ENCODE measurements at regions not wholly inside any gene's neighbourhood (a gene's known extent, or its start where the extent isn't known, plus 50 kb on each side); places are given as distances from the start of the nearest gene placed in this dataset.

DNA sequence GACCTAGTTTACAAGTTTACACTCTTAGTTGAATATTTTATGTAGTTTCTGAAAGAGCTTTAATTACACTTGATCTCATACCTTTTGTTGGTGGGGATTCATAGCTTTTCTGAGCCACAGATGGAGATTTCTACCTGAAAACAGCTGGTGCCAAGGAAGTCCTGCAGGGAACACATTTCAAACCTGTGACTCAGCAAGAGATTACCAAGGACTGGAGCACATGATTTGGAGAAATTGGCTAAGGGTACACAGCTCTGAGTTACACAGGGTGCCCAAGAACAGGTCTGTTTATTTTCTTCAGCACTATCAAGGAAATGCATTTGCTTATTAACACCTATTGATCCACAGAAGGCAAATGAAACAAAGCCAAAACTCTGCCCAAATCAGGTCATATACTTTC, 691.5 kb downstream of the KCTD8 start:
- no peak for TF ChIP-seq KAT2A (conservative IDR thresholded peaks at IDR 0.05; ENCODE audit: control insufficient read depth, low read depth, low read length)
- TF ChIP-seq NRF1 (conservative IDR thresholded peaks at IDR 0.05; ENCODE audit: low read depth, low read length): no peak
- TF ChIP-seq, protein P1, sequence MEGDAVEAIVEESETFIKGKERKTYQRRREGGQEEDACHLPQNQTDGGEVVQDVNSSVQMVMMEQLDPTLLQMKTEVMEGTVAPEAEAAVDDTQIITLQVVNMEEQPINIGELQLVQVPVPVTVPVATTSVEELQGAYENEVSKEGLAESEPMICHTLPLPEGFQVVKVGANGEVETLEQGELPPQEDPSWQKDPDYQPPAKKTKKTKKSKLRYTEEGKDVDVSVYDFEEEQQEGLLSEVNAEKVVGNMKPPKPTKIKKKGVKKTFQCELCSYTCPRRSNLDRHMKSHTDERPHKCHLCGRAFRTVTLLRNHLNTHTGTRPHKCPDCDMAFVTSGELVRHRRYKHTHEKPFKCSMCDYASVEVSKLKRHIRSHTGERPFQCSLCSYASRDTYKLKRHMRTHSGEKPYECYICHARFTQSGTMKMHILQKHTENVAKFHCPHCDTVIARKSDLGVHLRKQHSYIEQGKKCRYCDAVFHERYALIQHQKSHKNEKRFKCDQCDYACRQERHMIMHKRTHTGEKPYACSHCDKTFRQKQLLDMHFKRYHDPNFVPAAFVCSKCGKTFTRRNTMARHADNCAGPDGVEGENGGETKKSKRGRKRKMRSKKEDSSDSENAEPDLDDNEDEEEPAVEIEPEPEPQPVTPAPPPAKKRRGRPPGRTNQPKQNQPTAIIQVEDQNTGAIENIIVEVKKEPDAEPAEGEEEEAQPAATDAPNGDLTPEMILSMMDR (IDR thresholded peaks at IDR 0.05 in 2 of 3, conservative IDR thresholded peaks at IDR 0.05 in 1 of 3; ENCODE audit: control insufficient read depth in 2 of 3, extremely low read depth in 1 of 3, insufficient read depth in 1 of 3, low read depth in 3 of 3, low read length in 3 of 3): no peak
- TF ChIP-seq, protein P2, sequence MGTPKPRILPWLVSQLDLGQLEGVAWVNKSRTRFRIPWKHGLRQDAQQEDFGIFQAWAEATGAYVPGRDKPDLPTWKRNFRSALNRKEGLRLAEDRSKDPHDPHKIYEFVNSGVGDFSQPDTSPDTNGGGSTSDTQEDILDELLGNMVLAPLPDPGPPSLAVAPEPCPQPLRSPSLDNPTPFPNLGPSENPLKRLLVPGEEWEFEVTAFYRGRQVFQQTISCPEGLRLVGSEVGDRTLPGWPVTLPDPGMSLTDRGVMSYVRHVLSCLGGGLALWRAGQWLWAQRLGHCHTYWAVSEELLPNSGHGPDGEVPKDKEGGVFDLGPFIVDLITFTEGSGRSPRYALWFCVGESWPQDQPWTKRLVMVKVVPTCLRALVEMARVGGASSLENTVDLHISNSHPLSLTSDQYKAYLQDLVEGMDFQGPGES (IDR thresholded peaks at IDR 0.05): no peak
- no peak for TF ChIP-seq RBBP5 (conservative IDR thresholded peaks at IDR 0.05)
- no peak for TF ChIP-seq MTA2 (IDR thresholded peaks at IDR 0.05; ENCODE audit: low read depth)
- TF ChIP-seq POLR2AphosphoS5 (IDR thresholded peaks at IDR 0.05; ENCODE audit: low read length): no peak
- TF ChIP-seq NR2C2 (IDR thresholded peaks at IDR 0.05; ENCODE audit: borderline replicate concordance, control insufficient read depth, insufficient read length, low read depth): no peak
- TF ChIP-seq, protein P3, sequence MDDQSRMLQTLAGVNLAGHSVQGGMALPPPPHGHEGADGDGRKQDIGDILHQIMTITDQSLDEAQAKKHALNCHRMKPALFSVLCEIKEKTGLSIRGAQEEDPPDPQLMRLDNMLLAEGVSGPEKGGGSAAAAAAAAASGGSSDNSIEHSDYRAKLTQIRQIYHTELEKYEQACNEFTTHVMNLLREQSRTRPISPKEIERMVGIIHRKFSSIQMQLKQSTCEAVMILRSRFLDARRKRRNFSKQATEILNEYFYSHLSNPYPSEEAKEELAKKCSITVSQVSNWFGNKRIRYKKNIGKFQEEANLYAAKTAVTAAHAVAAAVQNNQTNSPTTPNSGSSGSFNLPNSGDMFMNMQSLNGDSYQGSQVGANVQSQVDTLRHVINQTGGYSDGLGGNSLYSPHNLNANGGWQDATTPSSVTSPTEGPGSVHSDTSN (IDR thresholded peaks at IDR 0.05; ENCODE audit: insufficient replicate concordance, low read depth, low read length): no peak
- TF ChIP-seq RCOR1 (conservative IDR thresholded peaks at IDR 0.05; ENCODE audit: low read depth, low read length): no peak
- TF ChIP-seq PAX5 (IDR thresholded peaks at IDR 0.05; ENCODE audit: borderline replicate concordance, low read depth, low read length): no peak
- TF ChIP-seq KDM1A (IDR thresholded peaks at IDR 0.05; ENCODE audit: borderline replicate concordance): no peak
- no peak for TF ChIP-seq CEBPB (IDR thresholded peaks at IDR 0.05; ENCODE audit: borderline replicate concordance in 1 of 2, low read depth in 2 of 2, low read length in 2 of 2)

All from GM12878 (cell line).